Gastrocnemius medialis (tissue), 4 donors: ENCODE measurements at regions not wholly inside any gene's neighbourhood (a gene's known extent, or its start where the extent isn't known, plus 50 kb on each side); places are given as distances from the start of the nearest gene placed in this dataset.

Source experiments
- ATAC-seq, 2 donors: fragments of 150-250 bp; one replicate each; pipeline ENCODE4 v1.9.1; 2016
- DNase-seq, 2 donors: peaks; one replicate each; pipeline ENCODE4 v3.0.0-alpha.2; 2019
- H3K27ac ChIP-seq, 4 donors: fragments of 200-600 bp; sonication (generic); 1 replicate in 1 of 4; 2 replicates in 3 of 4; pipeline ENCODE4 v1.5.1; 2016 to 2018; ENCODE audit warnings: mild to moderate bottlenecking in 2 of 4, moderate library complexity in 1 of 4
- H3K27me3 ChIP-seq, 3 donors: fragments of 200-600 bp; sonication (generic) in 2 of 3; 1 replicate in 1 of 3; 2 replicates in 2 of 3; pipeline versions ENCODE4 v1.5.1 to v1.6.0; 2016 to 2019; ENCODE audit warnings: mild to moderate bottlenecking in 1 of 3, moderate library complexity in 1 of 3
- H3K36me3 ChIP-seq, 2 donors: fragments of 200-600 bp; sonication (generic) in 1 of 2; one replicate each; pipeline ENCODE4 v1.5.1; 2017 to 2018
- H3K4me1 ChIP-seq, 2 donors: fragments of 200-600 bp; sonication (generic) in 1 of 2; one replicate each; pipeline ENCODE4 v1.5.1; 2016 to 2017; ENCODE audit warnings: mild to moderate bottlenecking in 2 of 2
- H3K4me3 ChIP-seq, 4 donors: fragments of 200-600 bp; sonication (generic) in 3 of 4; 1 replicate in 1 of 4; 2 replicates in 3 of 4; pipeline ENCODE4 v1.5.1; 2016 to 2019; ENCODE audit warnings: mild to moderate bottlenecking in 2 of 4
- H3K9me3 ChIP-seq, 3 donors: fragments of 200-600 bp; sonication (generic) in 2 of 3; 1 replicate in 1 of 3; 2 replicates in 2 of 3; pipeline ENCODE4 v1.5.1; 2016 to 2019
- CTCF ChIP-seq, 5 experiments: fragments of 450-650 bp in 3 of 5; fragments of 200-600 bp in 2 of 5; sonication (generic) in 2 of 5; IDR thresholded peaks in 4 of 5; conservative IDR thresholded peaks in 1 of 5; 1 replicate in 4 of 5; 2 replicates in 1 of 5; pipeline ENCODE4 v1.5.1; 2016 to 2019; ENCODE audit warnings: antibody characterized with exemption in 5 of 5, mild to moderate bottlenecking in 3 of 5, moderate library complexity in 3 of 5
- POLR2A ChIP-seq, 2 donors: fragments of 450-650 bp; IDR thresholded peaks; one replicate each; pipeline ENCODE4 v1.6.1; 2017; ENCODE audit warnings: antibody characterized with exemption in 2 of 2, mild to moderate bottlenecking in 2 of 2, moderate library complexity in 2 of 2
- in situ Hi-C, 4 donors: fragments of 200-750 bp; cut with MboI; loops; one replicate each; pipeline versions ENCODE4 v1.15.0 to v1.8.0; 2017; ENCODE audit warnings: low sequenced_read_pairs in 4 of 4
- intact Hi-C: fragments of 100-400 bp; cut with DNase I; formaldehyde crosslinking; loops from one replicate; pipeline ENCODE4 v1.15.1; 2023; ENCODE audit warnings: low total_unique reads

- no peaks in the 10 kb centered on the region for H3K4me1 ChIP-seq
- intact Hi-C loops: no loop called here
- in situ Hi-C loops: no loop called here
- H3K9me3 ChIP-seq: no peaks in the 10 kb centered on the region
- H3K27ac ChIP-seq: no peak overlapping the region
- ATAC-seq (no peak), DNase-seq (no peak)
- no peak overlapping the region for H3K4me3 ChIP-seq
- TF ChIP-seq CTCF (IDR thresholded peaks at IDR 0.05 in 4 of 5, conservative IDR thresholded peaks at IDR 0.05 in 1 of 5) (no peak), POLR2A (IDR thresholded peaks at IDR 0.05) (no peak)
- peaks cover 0 to 32% of the 10 kb centered on the region in 2 donors for H3K36me3 ChIP-seq
- no peaks in the 10 kb centered on the region for H3K27me3 ChIP-seq
Measured at GRCh38 chr6:144834426-144835038, 549.4 kb downstream of the UTRN start.

GRCh38 chr6:144835322-144835973, 550.3 kb downstream of the UTRN start:
- no peak for TF ChIP-seq CTCF (IDR thresholded peaks at IDR 0.05 in 4 of 5, conservative IDR thresholded peaks at IDR 0.05 in 1 of 5)
- no peak for TF ChIP-seq POLR2A (IDR thresholded peaks at IDR 0.05)
- no peaks in the 10 kb centered on the region for H3K27me3 ChIP-seq
- H3K9me3 ChIP-seq: no peaks in the 10 kb centered on the region
- peaks cover 0 to 38% of the 10 kb centered on the region in 2 donors for H3K36me3 ChIP-seq
- ATAC-seq (no peak), DNase-seq (no peak)
- H3K27ac ChIP-seq: no peak overlapping the region
- in situ Hi-C loops (no loop called here), intact Hi-C loops (no loop called here)
- H3K4me1 ChIP-seq: no peaks in the 10 kb centered on the region
- H3K4me3 ChIP-seq: no peak overlapping the region

- TF ChIP-seq POLR2A (IDR thresholded peaks at IDR 0.05): no peak
- TF ChIP-seq CTCF (IDR thresholded peaks at IDR 0.05 in 4 of 5, conservative IDR thresholded peaks at IDR 0.05 in 1 of 5): no peak
- in situ Hi-C loops (no loop called here), intact Hi-C loops (no loop called here)
- Histone ChIP-seq H3K27me3 (no peaks in the 10 kb centered on the region), H3K4me3 (no peak overlapping the region), H3K36me3 (peaks cover 0 to 58% of the 10 kb centered on the region in 2 donors), H3K9me3 (no peaks in the 10 kb centered on the region), H3K4me1 (no peaks in the 10 kb centered on the region), H3K27ac (no peak overlapping the region)
- DNase-seq: no peak
- ATAC-seq: no peak
Measured at GRCh38 chr6:144840619-144841018, 555.5 kb downstream of the UTRN start.

- H3K36me3 ChIP-seq: peaks cover 0 to 38% of the 10 kb centered on the region in 2 donors
- no peaks in the 10 kb centered on the region for H3K4me1 ChIP-seq
- in situ Hi-C loops: no loop called here
- ATAC-seq (no peak), DNase-seq (no peak)
- no peak overlapping the region for H3K27ac ChIP-seq
- no peak overlapping the region for H3K4me3 ChIP-seq
- H3K9me3 ChIP-seq: no peaks in the 10 kb centered on the region
- no peaks in the 10 kb centered on the region for H3K27me3 ChIP-seq
- TF ChIP-seq POLR2A (IDR thresholded peaks at IDR 0.05) (no peak), CTCF (IDR thresholded peaks at IDR 0.05 in 4 of 5, conservative IDR thresholded peaks at IDR 0.05 in 1 of 5) (no peak)
- intact Hi-C loops: no loop called here
Measured at GRCh38 chr6:144843701-144844100, 558.6 kb downstream of the UTRN start.
